HL-60 (cell line): ENCODE measurements at regions not wholly inside any gene's neighbourhood (a gene's known extent, or its start where the extent isn't known, plus 50 kb on each side); places are given as distances from the start of the nearest gene placed in this dataset.

Experiments
- DNase-seq, 2 experiments: peaks; one replicate each; pipeline ENCODE4 v3.0.0-alpha.2; 2010 to 2020; ENCODE audit warnings: low read depth in 1 of 2, low spot score in 1 of 2
- H3K27ac ChIP-seq: fragments of 250-450 bp; sonication (Bioruptor Pico); replicated peaks from 2 replicates; pipeline ENCODE4 v1.5.1; 2020; ENCODE audit warnings: mild to moderate bottlenecking, moderate library complexity
- H3K27me3 ChIP-seq: fragments of 250-450 bp; sonication (Bioruptor Pico); 2 replicates; pipeline ENCODE4 v1.5.1; 2021; ENCODE audit warnings: mild to moderate bottlenecking, moderate library complexity; ENCODE audit not compliant: insufficient read depth, poor library complexity, severe bottlenecking
- H3K4me3 ChIP-seq: replicated peaks from 2 replicates; pipeline ENCODE4 v1.5.1; 2011; ENCODE audit warnings: mild to moderate bottlenecking, control low read depth, low read length; ENCODE audit not compliant: insufficient read depth
- CTCF ChIP-seq: IDR thresholded peaks from one replicate; pipeline ENCODE4 v1.5.1; 2011; ENCODE audit warnings: low read length, control low read depth, inconsistent platforms; ENCODE audit not compliant: insufficient read depth
- GABPA ChIP-seq: IDR thresholded peaks from 2 replicates; pipeline ENCODE4 v1.6.1; 2012; ENCODE audit warnings: low read depth
- POLR2AphosphoS5 ChIP-seq: IDR thresholded peaks from 2 replicates; pipeline ENCODE4 v1.6.1; 2012; ENCODE audit warnings: low read depth
- REST ChIP-seq: IDR thresholded peaks from 2 replicates; pipeline ENCODE4 v1.6.1; 2012; ENCODE audit warnings: low read depth; ENCODE audit not compliant: insufficient replicate concordance
- SPI1 ChIP-seq: IDR thresholded peaks from 2 replicates; pipeline ENCODE4 v1.6.1; 2012; ENCODE audit warnings: low read depth, mild to moderate bottlenecking, borderline replicate concordance

- Histone ChIP-seq H3K27ac (no peak overlapping the region), H3K27me3 (no peaks in the 10 kb centered on the region), H3K4me3 (no peak overlapping the region)
- TF ChIP-seq POLR2AphosphoS5 = no peak
- TF ChIP-seq GABPA = no peak
- TF ChIP-seq SPI1 = no peak
- no peak for TF ChIP-seq REST
- no peak for TF ChIP-seq CTCF
- DNase-seq = no peak
Observed at GRCh38 chr10:56991591-56992069, 630.6 kb upstream of the ZWINT start.

GRCh38 chr10:56975513-56975912 is 614.5 kb upstream of the ZWINT start:
- no peak for DNase-seq

GRCh38 chr10:56973766-56974165 is 612.7 kb upstream of the ZWINT start:
- no peaks in the 10 kb centered on the region for H3K27me3 ChIP-seq
- TF ChIP-seq REST (no peak), GABPA (no peak), SPI1 (no peak), CTCF (no peak), POLR2AphosphoS5 (no peak)
- no peak overlapping the region for H3K27ac ChIP-seq
- no peak overlapping the region for H3K4me3 ChIP-seq
- no peak for DNase-seq

More at GRCh38 chr10:56975513-56975912, 614.5 kb upstream of the ZWINT start:
- TF ChIP-seq CTCF = no peak
- no peak overlapping the region for H3K27ac ChIP-seq
- no peaks in the 10 kb centered on the region for H3K27me3 ChIP-seq
- H3K4me3 ChIP-seq = no peak overlapping the region

- TF ChIP-seq CTCF (no peak), POLR2AphosphoS5 (no peak), SPI1 (no peak), GABPA (no peak), REST (no peak)
- H3K27ac ChIP-seq = no peak overlapping the region
- H3K27me3 ChIP-seq = no peaks in the 10 kb centered on the region
- no peak overlapping the region for H3K4me3 ChIP-seq
- no peak for DNase-seq
Observed at GRCh38 chr10:56943221-56943755, 582.2 kb upstream of the ZWINT start.
